ENCODE measurements at regions not wholly inside any gene's neighbourhood (a gene's known extent, or its start where the extent isn't known, plus 50 kb on each side); places are given as distances from the start of the nearest gene placed in this dataset.

DNA sequence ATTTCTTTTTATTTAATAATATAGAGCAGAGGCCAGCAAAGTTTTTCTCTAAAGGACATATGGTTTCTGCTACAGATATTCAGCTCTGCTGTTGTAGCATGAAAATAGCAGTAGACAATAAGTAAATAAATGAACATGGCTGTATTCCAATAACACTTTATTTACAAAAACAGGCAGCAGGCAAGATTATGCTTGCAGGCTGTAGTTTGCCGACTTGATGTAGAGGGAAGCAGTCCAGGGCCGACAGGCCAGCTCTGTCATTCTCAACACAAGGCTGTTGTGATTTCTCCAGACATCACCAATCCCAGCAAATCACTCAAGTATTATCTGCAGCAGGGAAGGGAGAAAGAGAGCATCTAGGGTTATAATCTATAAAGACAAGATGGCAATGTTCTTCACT lies 1062.5 kb upstream of the PCDH9 start:
- intact Hi-C loops (cut with micrococcal nuclease), result no loop called here
- Mint-ChIP-seq H3K4me1 (ENCODE audit: low read depth) (no peaks in the 10 kb centered on the region), H3K36me3 (ENCODE audit: low read depth) (no peaks in the 10 kb centered on the region), H3K27ac (no peak overlapping the region), H3K4me3 (no peak overlapping the region), H3K27me3 (ENCODE audit: low read depth) (no peaks in the 10 kb centered on the region), H3K9me3 (no peaks in the 10 kb centered on the region)
- DNase-seq, result no peak
- CTCF ChIA-PET, result no interaction called here

DNA sequence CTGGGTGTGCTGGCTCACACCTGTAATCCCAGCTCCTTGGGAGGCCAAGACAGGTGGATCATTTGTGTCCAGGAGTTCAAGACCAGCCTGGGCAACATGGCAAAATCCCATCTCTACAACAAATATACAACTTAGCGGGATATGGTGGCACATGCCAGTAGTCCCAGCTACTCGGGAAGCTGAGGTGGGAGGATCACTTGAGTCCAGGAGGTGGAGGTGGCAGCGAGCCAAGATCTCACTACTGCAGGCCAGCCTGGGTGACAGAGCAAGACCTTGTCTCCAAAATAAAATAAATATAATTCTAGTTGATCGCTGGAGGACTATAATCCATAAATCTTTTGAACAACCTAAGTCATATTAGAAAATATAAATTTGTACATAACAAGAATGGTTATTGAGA lies 1061.5 kb upstream of the PCDH9 start:
- H3K4me1 Mint-ChIP-seq (ENCODE audit: low read depth), result no peaks in the 10 kb centered on the region
- no peak overlapping the region for H3K27ac Mint-ChIP-seq
- H3K4me3 Mint-ChIP-seq, result no peak overlapping the region
- DNase-seq, result no peak
- H3K9me3 Mint-ChIP-seq, result no peaks in the 10 kb centered on the region
- CTCF ChIA-PET, result no interaction called here
- intact Hi-C loops (cut with micrococcal nuclease), result no loop called here
- no peaks in the 10 kb centered on the region for H3K36me3 Mint-ChIP-seq (ENCODE audit: low read depth)
- no peaks in the 10 kb centered on the region for H3K27me3 Mint-ChIP-seq (ENCODE audit: low read depth)

DNA sequence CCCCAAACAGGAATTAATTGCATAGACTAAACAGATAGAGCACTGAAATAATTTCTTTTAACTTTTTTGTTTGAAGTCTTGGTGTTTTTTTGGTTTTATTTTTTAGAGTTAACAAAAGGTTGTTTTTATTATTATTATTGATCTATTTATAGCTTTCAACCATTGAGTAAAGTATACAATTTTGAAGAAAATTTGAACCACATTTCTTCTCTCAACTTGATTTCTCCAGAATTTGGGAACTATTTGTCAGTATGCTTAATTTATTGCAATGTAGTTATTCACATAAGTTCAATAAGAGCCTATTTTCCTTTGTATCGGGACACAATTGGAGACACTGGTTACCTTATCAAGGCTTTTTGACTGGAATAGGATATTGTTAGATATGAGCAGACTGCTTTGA lies 1045.6 kb upstream of the PCDH9 start:
- H3K4me1 Mint-ChIP-seq (ENCODE audit: low read depth), result no peaks in the 10 kb centered on the region
- CTCF ChIA-PET, result no interaction called here
- peaks cover 18% of the 10 kb centered on the region for H3K9me3 Mint-ChIP-seq
- no peak overlapping the region for H3K27ac Mint-ChIP-seq
- no peak for DNase-seq
- H3K36me3 Mint-ChIP-seq (ENCODE audit: low read depth), result peaks cover 1% of the 10 kb centered on the region
- H3K27me3 Mint-ChIP-seq (ENCODE audit: low read depth), result no peaks in the 10 kb centered on the region
- intact Hi-C loops (cut with micrococcal nuclease), result no loop called here
- no peak overlapping the region for H3K4me3 Mint-ChIP-seq

DNA sequence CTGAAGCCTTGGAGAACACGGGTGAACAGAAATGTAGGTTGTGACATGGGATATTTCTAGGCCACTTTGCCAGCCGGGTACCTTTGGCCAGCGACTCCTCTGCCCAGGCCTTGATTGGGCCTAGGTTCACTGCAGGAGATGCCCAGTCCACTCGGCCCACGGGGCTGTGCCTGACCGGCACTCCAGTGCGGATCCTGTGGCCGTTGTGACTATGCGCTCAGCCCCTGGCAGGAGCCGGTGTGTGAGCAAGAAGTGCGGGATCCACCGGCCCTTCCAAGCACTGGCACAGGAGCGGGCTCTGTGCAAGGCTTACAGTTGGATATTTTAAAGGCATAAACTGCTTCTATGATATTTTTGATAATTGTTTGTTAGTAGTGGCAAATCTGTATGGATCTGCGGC lies 1042.5 kb upstream of the PCDH9 start:
- CTCF ChIA-PET, result no interaction called here
- no peak for DNase-seq
- Mint-ChIP-seq H3K27ac (no peak overlapping the region), H3K4me1 (ENCODE audit: low read depth) (no peaks in the 10 kb centered on the region), H3K4me3 (no peak overlapping the region), H3K27me3 (ENCODE audit: low read depth) (no peaks in the 10 kb centered on the region), H3K36me3 (ENCODE audit: low read depth) (peaks cover 1% of the 10 kb centered on the region), H3K9me3 (peaks cover 18% of the 10 kb centered on the region)
- intact Hi-C loops (cut with micrococcal nuclease), result no loop called here

DNA sequence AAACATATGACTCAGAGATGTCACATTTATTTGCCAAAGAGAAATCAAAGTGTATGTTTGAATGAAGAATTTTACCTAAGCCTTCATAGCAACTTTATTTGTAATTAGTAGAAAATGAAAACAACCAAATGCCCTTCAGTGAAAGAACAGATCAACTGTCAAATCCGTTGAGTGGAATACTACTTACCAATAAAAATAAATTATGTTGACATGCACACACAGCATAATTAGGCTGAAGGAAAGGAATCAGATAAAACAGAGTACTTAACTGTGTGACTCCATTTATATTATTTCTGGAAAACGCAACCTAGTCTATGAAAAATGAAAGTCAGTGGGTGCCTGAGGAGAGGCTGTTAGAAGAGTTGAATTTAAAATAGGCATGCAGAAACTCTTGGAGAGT lies 1034.6 kb upstream of the PCDH9 start:
- no peak overlapping the region for H3K27ac Mint-ChIP-seq
- CTCF ChIA-PET, result no interaction called here
- peaks cover 2% of the 10 kb centered on the region for H3K9me3 Mint-ChIP-seq
- H3K4me3 Mint-ChIP-seq, result no peak overlapping the region
- intact Hi-C loops (cut with micrococcal nuclease), result no loop called here
- DNase-seq, result no peak
- H3K36me3 Mint-ChIP-seq (ENCODE audit: low read depth), result no peaks in the 10 kb centered on the region
- H3K4me1 Mint-ChIP-seq (ENCODE audit: low read depth), result no peaks in the 10 kb centered on the region
- no peaks in the 10 kb centered on the region for H3K27me3 Mint-ChIP-seq (ENCODE audit: low read depth)

DNA sequence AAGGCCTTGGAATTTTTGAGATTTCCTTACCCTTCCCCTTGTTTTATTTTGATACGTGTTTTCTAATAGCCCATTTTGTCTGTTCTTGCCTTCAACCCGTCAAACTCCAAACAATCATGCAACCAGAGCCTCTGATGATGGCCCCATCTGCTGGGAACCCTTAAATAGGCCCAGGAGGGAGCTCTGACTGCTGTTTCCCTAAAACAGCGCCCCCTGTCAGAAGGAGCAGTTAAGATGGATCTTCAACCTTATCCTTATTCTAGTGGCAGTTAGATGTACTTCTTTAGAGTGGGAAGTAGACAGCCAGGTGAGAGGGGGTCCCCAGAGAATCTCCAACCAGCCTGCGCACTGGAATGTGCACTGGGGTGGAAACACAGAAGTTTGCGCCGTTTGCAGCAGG lies 1031.0 kb upstream of the PCDH9 start:
- intact Hi-C loops (cut with micrococcal nuclease), result no loop called here
- H3K36me3 Mint-ChIP-seq (ENCODE audit: low read depth), result no peaks in the 10 kb centered on the region
- CTCF ChIA-PET, result no interaction called here
- DNase-seq, result no peak
- no peaks in the 10 kb centered on the region for H3K4me1 Mint-ChIP-seq (ENCODE audit: low read depth)
- no peak overlapping the region for H3K27ac Mint-ChIP-seq
- H3K27me3 Mint-ChIP-seq (ENCODE audit: low read depth), result no peaks in the 10 kb centered on the region
- no peak overlapping the region for H3K4me3 Mint-ChIP-seq
- H3K9me3 Mint-ChIP-seq, result peaks cover 2% of the 10 kb centered on the region

DNA sequence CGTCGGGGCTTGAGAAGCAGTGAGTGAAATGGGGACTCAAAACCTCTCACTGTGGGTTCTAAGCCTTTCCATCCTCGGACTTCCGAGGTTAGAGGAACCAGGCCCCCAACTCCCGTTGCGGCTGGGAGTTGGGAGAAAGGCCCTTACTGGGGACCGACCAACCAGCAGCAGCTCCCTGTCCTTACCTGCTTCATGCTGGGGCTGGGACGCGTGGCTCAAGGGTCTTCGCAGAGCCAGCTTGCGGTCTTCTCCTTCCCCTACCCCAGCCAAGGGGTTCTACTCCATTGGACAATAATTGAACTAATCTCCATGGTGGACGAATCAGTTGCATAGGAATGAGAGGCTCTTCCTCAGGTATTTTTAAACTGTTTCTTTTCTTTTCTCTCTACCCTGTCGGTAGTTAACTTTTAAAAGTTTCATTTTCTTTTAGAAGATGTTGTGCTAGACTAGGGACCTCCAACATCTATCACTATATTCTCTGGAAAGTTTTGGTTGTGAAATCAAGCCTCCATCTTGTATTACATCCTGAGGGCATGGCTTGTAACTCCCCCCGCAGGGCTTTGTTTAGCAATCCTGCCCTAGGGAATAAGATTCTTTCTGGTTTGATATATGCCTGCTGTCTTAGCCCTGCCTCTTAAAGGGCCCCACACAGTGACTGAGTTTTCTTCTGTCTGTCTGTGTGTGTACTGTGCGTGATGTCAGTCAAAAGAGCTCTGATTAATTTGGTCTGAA lies 1027.1 kb upstream of the PCDH9 start:
- Mint-ChIP-seq H3K9me3 (peaks cover 1% of the 10 kb centered on the region), H3K4me1 (ENCODE audit: low read depth) (no peaks in the 10 kb centered on the region), H3K36me3 (ENCODE audit: low read depth) (no peaks in the 10 kb centered on the region), H3K27me3 (ENCODE audit: low read depth) (no peaks in the 10 kb centered on the region), H3K4me3 (no peak overlapping the region), H3K27ac (no peak overlapping the region)
- intact Hi-C loops (cut with micrococcal nuclease), result no loop called here
- no peak for DNase-seq
- CTCF ChIA-PET, result no interaction called here

DNA sequence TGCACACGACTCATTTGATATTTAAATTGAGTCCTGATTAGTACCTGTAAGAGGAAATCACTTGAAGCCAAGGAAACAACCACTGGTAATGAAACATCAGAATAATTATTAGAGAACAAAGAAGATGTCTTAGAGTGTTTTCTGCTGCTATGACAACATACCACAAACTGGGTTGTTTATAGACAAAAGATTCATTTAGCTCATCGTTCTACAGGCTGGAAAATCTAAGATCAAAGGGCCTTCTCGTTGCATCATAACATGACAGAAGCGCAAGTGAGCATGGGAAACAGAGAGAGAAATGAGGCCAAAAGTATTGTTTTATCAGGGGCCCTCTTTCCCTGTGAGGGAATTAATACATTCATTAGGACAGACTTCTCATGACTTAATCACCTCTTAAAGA lies 1024.0 kb upstream of the PCDH9 start:
- intact Hi-C loops (cut with micrococcal nuclease), result no loop called here
- Mint-ChIP-seq H3K9me3 (peaks cover 1% of the 10 kb centered on the region), H3K27ac (no peak overlapping the region), H3K36me3 (ENCODE audit: low read depth) (no peaks in the 10 kb centered on the region), H3K4me1 (ENCODE audit: low read depth) (no peaks in the 10 kb centered on the region), H3K27me3 (ENCODE audit: low read depth) (no peaks in the 10 kb centered on the region), H3K4me3 (no peak overlapping the region)
- CTCF ChIA-PET, result no interaction called here
- DNase-seq, result no peak

DNA sequence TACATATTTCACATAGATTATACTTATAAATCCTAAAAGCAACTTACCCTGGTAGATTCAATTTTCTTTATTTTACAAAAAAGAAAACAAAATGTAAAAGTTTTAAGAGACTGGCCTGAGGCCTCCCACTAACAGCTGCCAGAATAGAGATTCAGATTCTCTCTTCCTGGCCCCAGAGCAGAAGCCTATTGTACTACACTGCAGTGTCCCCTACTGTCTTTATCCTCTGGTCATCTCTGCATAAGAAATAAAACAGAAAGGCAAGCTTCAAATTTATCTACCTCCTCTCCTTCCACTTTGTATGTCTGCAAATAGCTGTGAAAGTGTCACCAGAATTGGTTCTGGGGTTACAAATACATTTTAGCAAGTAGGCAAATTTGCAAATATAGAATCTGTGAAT lies 1004.1 kb upstream of the PCDH9 start:
- DNase-seq, result no peak
- CTCF ChIA-PET, result no interaction called here
- Mint-ChIP-seq H3K27me3 (ENCODE audit: low read depth) (no peaks in the 10 kb centered on the region), H3K27ac (no peak overlapping the region), H3K9me3 (peaks cover 2% of the 10 kb centered on the region), H3K4me1 (ENCODE audit: low read depth) (no peaks in the 10 kb centered on the region), H3K4me3 (no peak overlapping the region), H3K36me3 (ENCODE audit: low read depth) (no peaks in the 10 kb centered on the region)
- intact Hi-C loops (cut with micrococcal nuclease), result no loop called here

DNA sequence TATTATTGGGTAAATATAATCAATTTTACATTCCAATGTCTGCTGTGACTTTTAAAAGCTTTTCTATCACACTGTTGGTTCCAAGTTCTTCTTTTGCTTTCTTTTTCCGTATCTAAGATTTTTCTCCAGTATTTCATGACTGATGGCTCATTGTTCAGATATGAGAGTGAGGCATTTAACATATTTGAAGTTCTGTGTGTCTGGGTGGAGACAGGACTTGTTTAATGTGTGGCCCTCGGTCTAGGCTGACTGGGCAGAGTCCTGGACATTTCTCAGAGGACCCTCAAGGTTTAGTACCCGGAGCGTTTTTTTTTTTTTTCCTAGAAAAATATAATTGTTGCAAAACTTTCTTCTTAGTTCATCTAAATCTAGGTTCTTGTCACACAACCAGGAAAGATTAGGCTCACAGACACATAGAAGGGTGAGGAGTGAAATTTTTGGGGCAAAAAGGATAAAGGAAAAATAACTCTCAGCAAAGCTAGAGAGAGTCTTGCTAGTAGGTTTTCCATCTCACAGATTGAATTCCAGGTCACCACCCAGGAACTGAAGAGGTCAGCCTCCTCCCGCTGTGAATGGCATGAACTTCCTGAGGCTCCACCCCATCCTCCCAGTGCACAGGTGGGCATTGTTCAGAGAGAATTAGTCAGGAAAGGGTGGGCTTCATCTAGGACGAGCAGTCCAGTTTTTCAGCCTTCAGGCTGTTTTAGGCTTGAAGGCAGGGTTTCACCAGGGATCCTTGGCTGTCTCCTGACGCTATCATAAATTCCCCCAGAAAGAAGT lies 1002.4 kb upstream of the PCDH9 start:
- Mint-ChIP-seq H3K4me1 (ENCODE audit: low read depth) (no peaks in the 10 kb centered on the region), H3K36me3 (ENCODE audit: low read depth) (no peaks in the 10 kb centered on the region), H3K27ac (no peak overlapping the region), H3K9me3 (no peaks in the 10 kb centered on the region), H3K27me3 (ENCODE audit: low read depth) (no peaks in the 10 kb centered on the region), H3K4me3 (no peak overlapping the region)
- CTCF ChIA-PET, result no interaction called here
- intact Hi-C loops (cut with micrococcal nuclease), result no loop called here
- no peak for DNase-seq

DNA sequence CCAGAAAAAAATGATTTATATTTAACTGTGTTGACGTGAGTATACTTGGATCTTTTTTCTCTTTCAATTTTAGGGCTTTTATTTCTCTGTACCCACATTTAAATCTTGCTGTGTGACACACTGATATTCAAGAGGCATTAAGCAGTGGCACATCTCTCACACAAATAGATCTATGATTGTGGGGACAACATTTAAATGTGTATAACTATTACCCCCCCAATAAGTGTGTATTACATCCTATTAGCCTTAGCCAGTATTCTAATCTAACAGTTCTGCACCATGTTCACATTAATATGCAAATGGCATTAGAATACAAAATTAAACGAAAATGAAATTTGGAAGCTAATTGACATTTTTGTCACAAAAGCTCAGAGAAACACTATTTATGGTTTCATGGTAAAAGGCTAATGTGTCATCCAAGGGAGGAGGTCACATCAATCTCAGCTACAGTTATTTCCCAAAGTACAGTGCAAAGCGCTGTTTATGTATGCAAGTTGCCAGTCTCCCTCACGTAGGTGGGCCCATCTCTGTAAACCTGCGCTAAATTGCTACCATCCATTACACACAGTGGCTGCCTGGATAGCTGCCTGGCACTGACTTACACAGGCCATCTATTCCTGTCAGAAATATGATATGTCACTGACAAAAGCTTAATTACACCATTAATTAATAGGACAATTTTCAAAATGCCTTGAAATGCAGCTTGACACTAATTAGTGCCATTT lies 984.7 kb upstream of the PCDH9 start:
- Mint-ChIP-seq H3K9me3 (peaks cover 6% of the 10 kb centered on the region), H3K4me1 (ENCODE audit: low read depth) (no peaks in the 10 kb centered on the region), H3K27me3 (ENCODE audit: low read depth) (no peaks in the 10 kb centered on the region), H3K27ac (no peak overlapping the region), H3K4me3 (no peak overlapping the region), H3K36me3 (ENCODE audit: low read depth) (no peaks in the 10 kb centered on the region)
- intact Hi-C loops (cut with micrococcal nuclease), result no loop called here
- DNase-seq, result no peak
- CTCF ChIA-PET, result no interaction called here

DNA sequence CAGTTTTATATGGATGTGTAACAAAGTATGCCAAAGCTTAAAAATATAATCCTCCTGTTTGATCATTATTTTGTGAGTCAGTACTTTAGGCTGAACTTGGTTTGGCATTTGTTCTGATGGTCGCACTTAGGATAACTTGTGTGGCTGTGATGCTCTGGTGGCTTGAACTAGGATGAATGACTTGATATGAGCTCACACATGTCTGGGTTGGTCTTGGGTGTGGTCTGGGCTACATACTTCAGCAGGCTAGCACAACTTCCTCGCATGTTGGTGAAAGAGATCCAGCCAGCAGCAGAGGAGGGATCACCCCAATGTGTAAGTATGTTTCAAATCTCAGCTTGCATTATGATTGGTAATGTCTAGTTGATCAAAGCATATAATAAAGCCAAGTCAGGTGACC lies 969.1 kb upstream of the PCDH9 start:
- Mint-ChIP-seq H3K36me3 (ENCODE audit: low read depth) (no peaks in the 10 kb centered on the region), H3K27ac (no peak overlapping the region), H3K4me1 (ENCODE audit: low read depth) (no peaks in the 10 kb centered on the region), H3K27me3 (ENCODE audit: low read depth) (no peaks in the 10 kb centered on the region), H3K9me3 (peaks cover 4% of the 10 kb centered on the region), H3K4me3 (no peak overlapping the region)
- DNase-seq, result no peak
- intact Hi-C loops (cut with micrococcal nuclease), result no loop called here
- CTCF ChIA-PET, result no interaction called here

DNA sequence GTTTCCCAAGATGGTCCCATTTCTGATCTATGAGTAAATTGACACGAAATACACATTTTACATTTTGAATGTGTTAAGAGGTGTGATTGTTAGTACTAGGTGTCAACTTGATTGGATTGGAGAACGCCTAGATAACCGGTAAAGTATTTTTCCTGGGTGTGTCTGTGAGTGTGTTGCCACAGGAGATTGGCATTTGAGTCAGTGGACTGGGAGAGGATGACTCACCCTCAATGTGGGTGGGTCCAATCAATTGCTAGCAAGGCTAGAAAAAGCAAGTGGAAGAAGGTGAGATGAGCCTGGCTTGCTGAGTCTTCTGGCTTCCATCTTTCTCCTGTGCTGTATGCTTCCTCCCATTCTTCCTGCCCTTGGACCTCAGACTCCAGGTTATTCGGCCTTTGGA lies 960.7 kb upstream of the PCDH9 start:
- H3K36me3 Mint-ChIP-seq (ENCODE audit: low read depth), result no peaks in the 10 kb centered on the region
- CTCF ChIA-PET, result no interaction called here

More for the DNA sequence above, 960.7 kb upstream of the PCDH9 start:
- Mint-ChIP-seq H3K27ac (no peak overlapping the region), H3K27me3 (ENCODE audit: low read depth) (no peaks in the 10 kb centered on the region), H3K4me1 (ENCODE audit: low read depth) (no peaks in the 10 kb centered on the region), H3K9me3 (peaks cover 8% of the 10 kb centered on the region), H3K4me3 (no peak overlapping the region)
- intact Hi-C loops (cut with micrococcal nuclease), result no loop called here
- DNase-seq, result no peak
